Lung (tissue), 11 donors: ENCODE measurements at regions not wholly inside any gene's neighbourhood (a gene's known extent, or its start where the extent isn't known, plus 50 kb on each side); places are given as distances from the start of the nearest gene placed in this dataset.

Source experiments
- ATAC-seq: fragments of 200-7000 bp; cut with Tn5 transposase; one replicate; pipeline ENCODE4 v1.9.1; 2020; ENCODE audit warnings: moderate number of reproducible peaks; ENCODE audit not compliant: insufficient read depth, low FRiP score
- DNase-seq, 3 donors: peaks; one replicate each; pipeline ENCODE4 v3.0.0-alpha.2; 2013 to 2017
- H3K27ac ChIP-seq, 2 donors: one replicate each; pipeline ENCODE4 v1.5.1; 2013; ENCODE audit warnings: mild to moderate bottlenecking in 2 of 2, moderate library complexity in 2 of 2, control low read depth in 1 of 2, inconsistent platforms in 1 of 2, low read depth in 1 of 2, low read length in 1 of 2
- H3K27me3 ChIP-seq, 3 donors: one replicate each; pipeline ENCODE4 v1.5.1; 2013; ENCODE audit warnings: low read length in 2 of 3; ENCODE audit not compliant: control insufficient read depth in 3 of 3, insufficient read depth in 3 of 3
- H3K36me3 ChIP-seq, 4 donors: one replicate each; pipeline ENCODE4 v1.5.1; 2013; ENCODE audit warnings: low read length in 4 of 4, mild to moderate bottlenecking in 1 of 4, moderate library complexity in 1 of 4; ENCODE audit not compliant: control insufficient read depth in 4 of 4, insufficient read depth in 4 of 4
- H3K4me1 ChIP-seq, 5 donors: one replicate each; pipeline ENCODE4 v1.5.1; 2013; ENCODE audit warnings: low read length in 5 of 5, mild to moderate bottlenecking in 2 of 5, moderate library complexity in 1 of 5; ENCODE audit not compliant: control insufficient read depth in 5 of 5, insufficient read depth in 5 of 5
- H3K4me3 ChIP-seq: one replicate; pipeline ENCODE4 v1.5.1; 2013; ENCODE audit warnings: mild to moderate bottlenecking, control low read depth, moderate library complexity
- H3K9ac ChIP-seq, 2 donors: one replicate each; pipeline ENCODE4 v1.5.1; 2013; ENCODE audit warnings: low read length in 2 of 2, control low read depth in 1 of 2; ENCODE audit not compliant: insufficient read depth in 1 of 2
- H3K9me3 ChIP-seq, 4 donors: one replicate each; pipeline ENCODE4 v1.5.1; 2013; ENCODE audit warnings: low read length in 3 of 4, mild to moderate bottlenecking in 1 of 4, moderate library complexity in 1 of 4; ENCODE audit not compliant: control insufficient read depth in 4 of 4, insufficient read depth in 3 of 4
- CTCF ChIP-seq: IDR thresholded peaks from 2 replicates; pipeline ENCODE4 v1.5.1; 2012; ENCODE audit warnings: mild to moderate bottlenecking; ENCODE audit errors: control extremely low read depth, extremely low read depth
- WGBS, 2 donors: extraction: QIAGEN DNeasy Blood & Tissue Kit; methylation state at CpG; one replicate each; pipeline ENCODE4 v1.1.7; 2013; 5-methylcytosine and 5-hydroxymethylcytosine counted together
- donor health status: control.
- donor health status: control.
- donor health status: Bipolar disorder and iron deficiency.
- donor health status: healthy.
- donor health status: DM: yes; HTN: yes; CAD: no.

- Histone ChIP-seq H3K27me3 (no peaks in the 10 kb centered on the region), H3K9ac (no peak overlapping the region), H3K4me1 (peaks cover 0 to 5% (median 3%) of the 10 kb centered on the region in 5 donors), H3K27ac (no peak overlapping the region), H3K36me3 (no peaks in the 10 kb centered on the region), H3K9me3 (no peaks in the 10 kb centered on the region), H3K4me3 (no peak overlapping the region)
- ATAC-seq (no peak), DNase-seq (no peak)
- TF ChIP-seq CTCF: no peak
- WGBS, 2 donors: 86 to 92% methylated on average over 7 to 8 of the region's 8 CpGs
Observed at GRCh38 chr17:77826132-77826873, 132.2 kb upstream of the TNRC6C start.

- ATAC-seq (no peak), DNase-seq (no peak)
- Histone ChIP-seq H3K9ac (no peak overlapping the region), H3K27ac (no peak overlapping the region), H3K36me3 (no peaks in the 10 kb centered on the region), H3K4me3 (no peak overlapping the region), H3K9me3 (no peaks in the 10 kb centered on the region), H3K4me1 (peaks cover 0 to 5% (median 3%) of the 10 kb centered on the region in 5 donors), H3K27me3 (no peaks in the 10 kb centered on the region)
- 80 to 82% methylated on average over 7 of the region's 7 CpGs for WGBS, 2 donors
- no peak for TF ChIP-seq CTCF
Observed at GRCh38 chr17:77827039-77827438, 131.5 kb upstream of the TNRC6C start.

- H3K27me3 ChIP-seq: no peaks in the 10 kb centered on the region
- H3K36me3 ChIP-seq: no peaks in the 10 kb centered on the region
- 81 to 85% methylated on average over 5 of the region's 5 CpGs for WGBS, 2 donors
- H3K9ac ChIP-seq: no peak overlapping the region
- no peak overlapping the region for H3K4me3 ChIP-seq
- DNase-seq (no peak), ATAC-seq (no peak)
- no peak for TF ChIP-seq CTCF
- H3K27ac ChIP-seq: no peak overlapping the region
- H3K4me1 ChIP-seq: peaks cover 0 to 5% (median under 1%) of the 10 kb centered on the region in 5 donors
- H3K9me3 ChIP-seq: no peaks in the 10 kb centered on the region
Observed at GRCh38 chr17:77827511-77827910, 131.0 kb upstream of the TNRC6C start.
